Hematopoietic multipotent progenitor cell treated with erythropoietin and hydrocortisone succinate and interleukin-3 and kit ligand, for 17 days (in vitro differentiated cells): ENCODE measurements at regions not wholly inside any gene's neighbourhood (a gene's known extent, or its start where the extent isn't known, plus 50 kb on each side); places are given as distances from the start of the nearest gene placed in this dataset.

ENCODE experiments used
- DNase-seq: peaks from one replicate; pipeline ENCODE4 v3.0.0-alpha.2; 2015; ENCODE audit warnings: low spot score

DNA sequence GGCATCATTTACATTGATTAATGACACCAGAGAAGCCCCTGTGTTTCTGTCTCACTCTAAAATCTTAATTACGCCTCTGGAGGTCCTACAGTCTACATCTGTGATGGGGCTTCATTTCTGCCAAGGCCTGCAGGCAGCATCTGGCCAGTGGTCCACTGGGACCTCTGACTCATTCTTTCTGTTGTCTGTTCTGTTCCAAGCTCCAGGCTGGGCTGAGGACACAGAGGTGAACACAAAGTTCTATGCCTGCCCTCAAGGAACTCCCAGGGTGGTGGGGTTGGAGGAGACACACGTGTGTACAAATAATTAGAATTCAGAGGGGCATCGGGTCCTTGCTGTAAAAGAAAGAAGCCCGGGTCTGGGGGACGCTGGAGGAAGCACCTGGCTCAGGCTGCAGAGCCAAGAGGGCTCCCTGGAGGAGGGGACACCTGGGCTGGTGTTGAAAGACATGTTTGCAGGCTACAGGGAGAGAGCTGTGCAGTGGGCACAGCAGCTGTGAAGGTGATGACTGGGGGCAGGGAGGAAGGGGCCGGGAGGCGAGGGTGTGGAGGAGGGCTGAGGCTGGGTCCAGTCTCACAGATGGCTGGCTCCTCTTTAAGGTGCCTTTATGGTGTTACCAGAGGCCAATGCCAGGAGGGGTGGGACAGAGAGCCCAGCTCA lies 103.3 kb upstream of the PRR23E start:
- DNase-seq = no peak

GRCh38 chr3:127090218-127091160 lies 102.4 kb upstream of the PRR23E start:
- DNase-seq = no peak

DNA sequence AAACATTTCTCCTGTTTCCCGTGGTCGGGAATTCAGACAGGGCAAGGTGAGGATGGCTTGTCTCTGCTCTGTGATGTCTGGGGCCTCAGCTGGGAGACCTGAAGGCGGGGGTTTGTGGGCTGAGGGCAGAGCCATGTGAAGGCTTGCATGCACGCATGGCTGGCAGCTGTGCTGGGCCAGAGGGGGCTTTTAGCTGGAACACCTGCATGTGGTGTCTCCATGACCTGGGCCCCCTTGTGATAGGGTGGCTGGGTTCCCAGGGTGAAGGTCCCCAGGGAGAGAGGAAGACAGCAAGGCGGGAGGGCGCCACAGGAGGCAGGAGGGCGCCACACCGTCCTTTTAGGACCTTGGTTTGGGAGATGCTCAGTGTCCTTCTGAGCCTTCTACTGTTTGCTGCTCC lies 101.6 kb upstream of the PRR23E start:
- DNase-seq = no peak

DNA sequence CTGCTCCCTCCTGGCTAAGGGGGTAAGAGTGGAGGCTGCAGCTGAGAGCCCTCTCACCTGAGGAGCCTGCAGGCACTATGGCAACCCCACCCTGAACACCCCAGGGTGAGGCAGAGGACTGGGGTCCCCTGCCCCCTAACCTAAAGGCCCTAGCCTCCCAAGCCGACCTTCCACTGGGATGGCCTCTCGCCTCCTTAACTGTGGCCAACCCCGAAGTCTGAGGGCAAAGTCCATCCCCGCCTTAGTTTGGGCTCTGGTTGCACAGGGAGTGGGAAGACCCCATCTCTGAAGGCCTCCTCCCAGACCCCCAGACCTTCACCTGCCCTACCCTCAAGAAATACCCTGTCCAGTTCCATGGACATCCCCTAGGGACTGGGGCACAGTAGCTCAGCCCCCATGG lies 100.6 kb upstream of the PRR23E start:
- no peak for DNase-seq

DNA sequence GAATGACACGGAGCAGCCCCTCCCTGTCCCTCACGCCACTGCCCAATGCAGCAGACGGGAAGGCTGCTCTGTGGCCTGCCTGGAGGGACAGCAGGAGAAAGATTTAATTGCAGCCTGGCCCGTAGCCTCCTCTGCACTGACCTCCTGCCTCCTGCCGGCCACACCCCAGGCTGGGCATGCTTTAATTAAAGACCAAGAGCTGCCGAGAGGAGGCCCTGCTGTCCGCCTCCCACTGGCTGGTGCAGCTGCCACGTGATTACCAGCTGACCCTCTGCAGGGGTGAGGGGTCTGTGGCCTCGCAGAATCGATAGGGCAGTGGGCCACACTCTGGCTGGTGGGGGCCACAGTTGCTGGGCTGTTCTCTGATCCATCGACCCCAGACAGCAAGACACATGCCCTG lies 100.2 kb upstream of the PRR23E start:
- DNase-seq = no peak

GRCh38 chr3:127093312-127093711 lies 99.6 kb upstream of the PRR23E start:
- DNase-seq = no peak

DNA sequence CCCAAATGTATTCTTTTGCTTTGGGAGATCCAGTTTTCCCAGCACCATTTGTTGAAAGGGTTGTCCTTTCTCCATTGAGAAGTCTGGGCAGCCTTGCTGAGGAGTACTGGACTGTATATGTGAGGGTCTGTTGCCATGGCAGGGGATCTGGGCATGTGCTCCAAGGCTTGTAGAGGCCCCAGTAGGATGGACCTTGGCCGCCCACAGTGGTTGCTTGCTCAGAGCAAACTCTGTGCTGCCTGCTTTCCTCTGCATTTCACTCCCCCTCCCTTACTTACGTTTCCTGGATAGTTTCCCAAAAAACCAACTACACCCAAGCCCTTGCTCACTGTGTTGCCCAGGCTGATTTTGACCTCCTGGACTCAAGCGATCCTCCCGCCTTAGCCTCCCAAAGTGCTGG lies 97.2 kb upstream of the PRR23E start:
- no peak for DNase-seq

- DNase-seq = no peak
Observed at GRCh38 chr3:127096256-127097071, 96.5 kb upstream of the PRR23E start.

GRCh38 chr3:127097072-127097405 lies 95.9 kb upstream of the PRR23E start:
- no peak for DNase-seq

DNA sequence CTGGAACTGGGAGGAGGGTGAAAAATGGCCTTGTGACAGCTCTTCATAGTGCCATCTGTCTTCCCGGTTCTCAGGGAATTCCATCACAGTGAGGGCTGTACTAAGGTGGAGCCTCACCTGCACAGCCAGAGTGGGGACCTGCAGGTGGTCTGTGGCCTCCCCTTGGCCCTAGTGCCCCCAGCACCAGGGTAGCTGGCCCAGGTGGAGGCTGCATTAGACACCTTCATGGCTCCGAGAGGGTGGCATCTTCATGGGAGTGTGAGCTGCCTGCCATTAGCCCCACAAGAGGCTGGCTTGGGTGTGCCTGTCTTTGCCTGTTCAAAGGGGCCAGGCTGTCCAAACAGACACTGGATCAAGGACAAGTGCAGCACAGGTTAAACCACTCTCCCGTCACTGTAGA lies 95.5 kb upstream of the PRR23E start:
- no peak for DNase-seq

GRCh38 chr3:127099982-127100381 lies 92.9 kb upstream of the PRR23E start:
- no peak for DNase-seq

- no peak for DNase-seq
Observed at GRCh38 chr3:127100459-127101410, 92.2 kb upstream of the PRR23E start.

GRCh38 chr3:127101411-127102187 lies 91.3 kb upstream of the PRR23E start:
- DNase-seq = no peak

DNA sequence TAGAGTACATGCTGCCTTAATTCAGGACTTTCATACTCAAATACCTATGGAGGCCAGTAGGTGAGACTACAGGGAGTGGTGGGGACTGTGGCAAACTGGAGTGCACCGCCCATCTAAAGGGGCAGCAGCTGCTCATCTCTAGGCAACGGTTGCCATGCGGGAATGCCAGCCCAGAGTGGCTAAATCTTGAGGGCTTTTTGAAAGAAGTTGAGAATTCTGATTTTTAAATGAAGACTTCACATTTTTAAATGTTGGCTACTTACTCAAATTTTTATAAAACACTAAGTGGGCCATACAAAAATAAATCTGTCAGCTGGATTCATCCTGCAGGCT lies 90.8 kb upstream of the PRR23E start:
- no peak for DNase-seq

DNA sequence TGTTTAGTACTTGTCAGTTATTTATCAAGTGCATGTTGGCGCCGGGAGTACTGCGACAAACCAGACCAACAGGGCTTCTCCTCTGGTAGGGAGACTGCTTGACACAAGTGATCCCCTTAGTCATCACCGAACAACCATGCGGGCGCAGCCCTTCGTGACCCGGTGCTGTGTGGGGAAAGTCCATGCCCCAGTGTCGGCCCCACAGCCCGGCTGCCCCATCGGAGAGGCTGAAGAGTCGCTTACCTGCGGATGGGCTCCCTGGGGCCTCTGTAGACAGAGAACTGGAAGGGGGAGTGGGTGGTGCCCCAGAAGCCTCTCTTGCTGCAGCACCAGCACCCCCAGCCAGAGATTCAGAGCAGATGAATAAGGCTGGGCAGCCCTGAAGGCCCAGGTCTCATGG lies 90.3 kb upstream of the PRR23E start:
- DNase-seq = no peak

- DNase-seq = no peak
Observed at GRCh38 chr3:127103080-127103479, 89.9 kb upstream of the PRR23E start.

- no peak for DNase-seq
Observed at GRCh38 chr3:127104586-127104985, 88.3 kb upstream of the PRR23E start.

DNA sequence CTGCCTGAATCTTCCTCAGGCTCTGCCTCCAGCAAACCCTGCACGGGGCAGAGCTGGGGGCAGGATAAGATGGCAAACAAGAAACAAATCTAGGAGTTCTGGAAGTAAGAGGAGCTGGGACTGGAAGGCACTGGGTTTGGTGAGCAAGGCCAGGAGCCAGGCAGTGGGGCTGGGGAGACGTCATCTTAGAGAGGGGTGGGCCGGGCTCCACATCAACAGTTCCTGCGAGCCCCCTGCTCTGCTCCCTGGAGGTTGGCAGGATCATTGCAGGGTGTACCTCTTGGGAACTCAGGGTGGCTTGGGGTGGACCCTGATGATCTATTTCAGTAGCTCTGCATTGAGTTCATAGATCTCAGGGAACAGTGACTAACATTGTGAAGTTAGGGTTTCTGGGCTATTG lies 87.3 kb upstream of the PRR23E start:
- DNase-seq = no peak

- no peak for DNase-seq
Observed at GRCh38 chr3:127106053-127106452, 86.9 kb upstream of the PRR23E start.

- no peak for DNase-seq
Observed at GRCh38 chr3:127106456-127106855, 86.5 kb upstream of the PRR23E start.

- DNase-seq = no peak
Observed at GRCh38 chr3:127107002-127107401, 85.9 kb upstream of the PRR23E start.
